H1 (cell line): ENCODE measurements at regions not wholly inside any gene's neighbourhood (a gene's known extent, or its start where the extent isn't known, plus 50 kb on each side); places are given as distances from the start of the nearest gene placed in this dataset.

ENCODE experiments used
- CTCF ChIA-PET: fragments of 300-600 bp; sonication (Branson Sonifier 250); formaldehyde crosslinking; loops from one replicate; lab custom pipeline; 2021; ENCODE audit not compliant: partially characterized antibody; lab: Charles Lee
- POLR2A ChIA-PET: fragments of 300-600 bp; sonication (Branson Sonifier 250); formaldehyde crosslinking; loops from one replicate; lab custom pipeline; 2021; ENCODE audit warnings: inconsistent platforms; ENCODE audit not compliant: partially characterized antibody; lab: Charles Lee
- DNase-seq, 2 experiments: peaks; one replicate each; pipeline versions ENCODE4 v3.0.0 to v3.0.0-alpha.2; 2010 to 2022; ENCODE audit warnings: low spot score in 2 of 2, low read depth in 1 of 2, mixed read lengths in 1 of 2
- FAIRE-seq: peaks from 2 replicates; lab custom pipeline; 2011; peaks lifted over from hg19 to GRCh38; lab: Jason Lieb, UNC
- H2AFZ ChIP-seq: 2 replicates; pipeline ENCODE4 v1.8.1; 2012; ENCODE audit warnings: low read length, inconsistent platforms
- H2AK5ac ChIP-seq: 2 replicates; pipeline ENCODE4 v1.6.1; 2013; ENCODE audit warnings: low read depth, low read length
- H2BK120ac ChIP-seq: replicated peaks from 2 replicates; pipeline ENCODE3; 2013; ENCODE audit warnings: low read depth, low read length, inconsistent platforms
- H2BK12ac ChIP-seq: 2 replicates; pipeline ENCODE4 v1.6.1; 2013; ENCODE audit warnings: low read depth, low read length
- H2BK15ac ChIP-seq: 2 replicates; pipeline ENCODE4 v1.6.1; 2013; ENCODE audit warnings: low read length
- H2BK20ac ChIP-seq: 2 replicates; pipeline ENCODE4 v1.6.1; 2013; ENCODE audit warnings: low read length
- H2BK5ac ChIP-seq: 2 replicates; pipeline ENCODE4 v1.6.1; 2013; ENCODE audit warnings: low read depth, low read length
- H3K14ac ChIP-seq: 2 replicates; pipeline ENCODE4 v1.6.1; 2013; ENCODE audit warnings: inconsistent platforms; ENCODE audit not compliant: insufficient read length
- H3K18ac ChIP-seq: 2 replicates; pipeline ENCODE4 v1.6.1; 2013; ENCODE audit warnings: low read length; ENCODE audit errors: extremely low read depth
- H3K23ac ChIP-seq: 2 replicates; pipeline ENCODE4 v1.6.1; 2013; ENCODE audit warnings: inconsistent platforms; ENCODE audit not compliant: insufficient read length
- H3K23me2 ChIP-seq: 2 replicates; pipeline ENCODE4 v1.6.1; 2013; ENCODE audit warnings: low read depth, low read length
- H3K27ac ChIP-seq: 2 replicates; pipeline ENCODE4 v1.6.1; 2011; ENCODE audit warnings: low read depth, low read length, inconsistent platforms
- H3K27me3 ChIP-seq, 4 experiments: replicated peaks in 1 of 4; 1 replicate in 1 of 4; 2 replicates in 3 of 4; pipeline versions ENCODE4 v1.6.1 to v1.8.1; 2011 to 2013; ENCODE audit warnings: low read length in 3 of 4, mild to moderate bottlenecking in 3 of 4, inconsistent platforms in 2 of 4, mixed read lengths in 2 of 4, moderate library complexity in 1 of 4; ENCODE audit not compliant: control insufficient read depth in 3 of 4, insufficient read depth in 3 of 4; ENCODE audit errors: extremely low read depth in 1 of 4
- H3K36me3 ChIP-seq, 4 experiments: 2 replicates each; pipeline versions ENCODE4 v1.6.1 to v1.8.1; 2011 to 2013; ENCODE audit warnings: mild to moderate bottlenecking in 4 of 4, low read length in 3 of 4, moderate library complexity in 2 of 4, control low read depth in 1 of 4, inconsistent platforms in 1 of 4; ENCODE audit not compliant: insufficient read depth in 4 of 4, control insufficient read depth in 2 of 4
- H3K4ac ChIP-seq: replicated peaks from 2 replicates; pipeline ENCODE3; 2013; ENCODE audit warnings: low read length, low read depth, mixed read lengths, inconsistent platforms; ENCODE audit not compliant: insufficient read length
- H3K4me1 ChIP-seq, 4 experiments: replicated peaks in 1 of 4; 1 replicate in 1 of 4; 2 replicates in 3 of 4; pipeline versions ENCODE4 v1.6.1 to v1.8.1; 2011 to 2013; ENCODE audit warnings: low read length in 3 of 4, inconsistent platforms in 2 of 4, mixed read lengths in 1 of 4; ENCODE audit not compliant: insufficient read depth in 4 of 4, control insufficient read depth in 3 of 4
- H3K4me2 ChIP-seq, 2 experiments: 2 replicates each; pipeline versions ENCODE4 v1.6.1 to v1.8.1; 2011 to 2013; ENCODE audit warnings: low read depth in 2 of 2, low read length in 2 of 2, control low read depth in 1 of 2, inconsistent platforms in 1 of 2, mild to moderate bottlenecking in 1 of 2; ENCODE audit not compliant: insufficient read depth in 1 of 2
- H3K4me3 ChIP-seq, 4 experiments: fragments of 200-600, 300-600 bp in 1 of 4; sonication (generic), shearing (Covaris generic), sonication (Bioruptor Twin) in 1 of 4; 2 replicates each; pipeline versions ENCODE4 v1.5.1 to v1.8.1; 2011 to 2016; ENCODE audit warnings: low read length in 4 of 4, low read depth in 3 of 4, control low read depth in 2 of 4, inconsistent platforms in 2 of 4, mild to moderate bottlenecking in 2 of 4, mixed read lengths in 1 of 4, moderate library complexity in 1 of 4; ENCODE audit not compliant: insufficient read depth in 2 of 4; ENCODE audit errors: extremely low read depth in 1 of 4
- H3K56ac ChIP-seq: replicated peaks from 2 replicates; pipeline ENCODE3; 2013; ENCODE audit warnings: low read depth, mild to moderate bottlenecking, mixed read lengths, low read length, inconsistent platforms; ENCODE audit not compliant: insufficient read length
- H3K79me1 ChIP-seq: 2 replicates; pipeline ENCODE4 v1.6.1; 2013; ENCODE audit warnings: low read depth, low read length, control low read depth
- H3K79me2 ChIP-seq, 2 experiments: 2 replicates each; pipeline versions ENCODE4 v1.6.1 to v1.8.1; 2012 to 2013; ENCODE audit warnings: low read length in 2 of 2, mild to moderate bottlenecking in 2 of 2, inconsistent platforms in 1 of 2; ENCODE audit not compliant: insufficient read depth in 2 of 2, control insufficient read depth in 1 of 2
- H3K9ac ChIP-seq, 4 experiments: replicated peaks in 1 of 4; 1 replicate in 1 of 4; 2 replicates in 3 of 4; pipeline versions ENCODE4 v1.6.1 to v1.8.1; 2011 to 2013; ENCODE audit warnings: low read depth in 3 of 4, low read length in 3 of 4, control low read depth in 2 of 4, mild to moderate bottlenecking in 2 of 4, moderate library complexity in 2 of 4, inconsistent platforms in 1 of 4; ENCODE audit errors: extremely low read depth in 1 of 4
- H3K9me3 ChIP-seq, 2 experiments: 2 replicates each; pipeline versions ENCODE4 v1.6.1 to v1.8.1; 2012 to 2013; ENCODE audit warnings: mild to moderate bottlenecking in 2 of 2, moderate library complexity in 2 of 2, control low read depth in 1 of 2, inconsistent platforms in 1 of 2, low read depth in 1 of 2, low read length in 1 of 2, mixed read lengths in 1 of 2; ENCODE audit not compliant: insufficient read depth in 2 of 2
- H4K20me1 ChIP-seq, 2 experiments: replicated peaks in 1 of 2; 2 replicates each; pipeline versions ENCODE3 to v1.8.1; 2011 to 2013; ENCODE audit warnings: inconsistent platforms in 2 of 2, low read length in 2 of 2, mild to moderate bottlenecking in 1 of 2; ENCODE audit not compliant: insufficient read depth in 2 of 2, control insufficient read depth in 1 of 2
- H4K5ac ChIP-seq: 2 replicates; pipeline ENCODE4 v1.6.1; 2013; ENCODE audit warnings: low read length, low read depth, mixed read lengths, inconsistent platforms; ENCODE audit not compliant: insufficient read length
- H4K8ac ChIP-seq: 2 replicates; pipeline ENCODE4 v1.8.0; 2013; ENCODE audit warnings: mild to moderate bottlenecking, moderate library complexity, low read length, inconsistent platforms; ENCODE audit not compliant: insufficient read depth; ENCODE audit errors: extremely low read depth
- H4K91ac ChIP-seq: replicated peaks from 2 replicates; pipeline ENCODE3; 2013; ENCODE audit warnings: low read length, mixed read lengths, inconsistent platforms; ENCODE audit not compliant: insufficient read length
- EP300 ChIP-seq, 2 experiments: IDR thresholded peaks; 1 replicate in 1 of 2; 2 replicates in 1 of 2; pipeline ENCODE4 v1.6.1; 2011 to 2012; ENCODE audit warnings: low read depth in 2 of 2, low read length in 2 of 2, mild to moderate bottlenecking in 2 of 2, borderline replicate concordance in 1 of 2, inconsistent platforms in 1 of 2, moderate library complexity in 1 of 2
- KDM4A ChIP-seq: IDR thresholded peaks from one replicate; pipeline ENCODE4 v1.7.1; 2012; ENCODE audit warnings: low read depth, mild to moderate bottlenecking, moderate library complexity, low read length, inconsistent platforms; ENCODE audit not compliant: severe bottlenecking
- POU5F1 ChIP-seq: IDR thresholded peaks from 2 replicates; pipeline ENCODE4 v1.6.1; 2011; ENCODE audit warnings: low read depth, mild to moderate bottlenecking, low read length, moderate library complexity
- RXRA ChIP-seq: IDR thresholded peaks from 2 replicates; pipeline ENCODE4 v1.6.1; 2011; ENCODE audit warnings: low read depth, mild to moderate bottlenecking, low read length, moderate library complexity; ENCODE audit not compliant: insufficient read depth
- TBP ChIP-seq: IDR thresholded peaks from 2 replicates; pipeline ENCODE4 v1.6.1; 2011; ENCODE audit warnings: low read depth, low read length, improper control_type of control experiment
- YY1 ChIP-seq: IDR thresholded peaks from 2 replicates; pipeline ENCODE4 v1.6.1; 2011; ENCODE audit warnings: low read depth, mild to moderate bottlenecking, low read length

GRCh38 chr18:4658804-4659203 is 203.7 kb upstream of the DLGAP1 start:
- DNase-seq: no peak
- H3K23ac ChIP-seq: no peak overlapping the region
- H3K4ac ChIP-seq: no peak overlapping the region
- H4K91ac ChIP-seq: no peak overlapping the region
- H2AK5ac ChIP-seq: no peak overlapping the region
- H2BK5ac ChIP-seq: no peak overlapping the region
- CTCF ChIA-PET: no interaction called here
- no peak overlapping the region for H2AFZ ChIP-seq
- no peak overlapping the region for H3K27ac ChIP-seq
- no peak overlapping the region for H3K56ac ChIP-seq
- no peaks in the 10 kb centered on the region for H3K23me2 ChIP-seq
- H4K5ac ChIP-seq: no peak overlapping the region
- H3K4me1 ChIP-seq: no peaks in the 10 kb centered on the region
- H3K14ac ChIP-seq: no peak overlapping the region
- no peaks in the 10 kb centered on the region for H4K20me1 ChIP-seq
- no peak overlapping the region for H2BK20ac ChIP-seq
- H3K79me2 ChIP-seq: no peaks in the 10 kb centered on the region
- no peak overlapping the region for H3K18ac ChIP-seq
- no peaks in the 10 kb centered on the region for H3K36me3 ChIP-seq
- TF ChIP-seq POU5F1 (no peak), KDM4A (no peak), YY1 (no peak), RXRA (no peak), TBP (no peak), EP300 (IDR thresholded peaks at IDR 0.05; ENCODE audit: borderline replicate concordance in 1 of 2, low read depth in 2 of 2, low read length in 2 of 2) (no peak)
- TF ChIP-seq, all 59 proteins: peak for 0
- Histone ChIP-seq H3K9me3 (no peaks in the 10 kb centered on the region), H2BK120ac (no peak overlapping the region), H4K8ac (no peak overlapping the region), H3K27me3 (no peaks in the 10 kb centered on the region), H2BK12ac (no peak overlapping the region), H3K4me2 (no peak overlapping the region), H3K9ac (no peak overlapping the region), H2BK15ac (no peak overlapping the region), H3K79me1 (no peaks in the 10 kb centered on the region), H3K4me3 (no peak overlapping the region)
- FAIRE-seq: no peak
- POLR2A ChIA-PET: no interaction called here
